Lung (tissue), 11 donors: ENCODE measurements at regions not wholly inside any gene's neighbourhood (a gene's known extent, or its start where the extent isn't known, plus 50 kb on each side); places are given as distances from the start of the nearest gene placed in this dataset.

Experiments
- ATAC-seq: fragments of 200-7000 bp; cut with Tn5 transposase; one replicate; pipeline ENCODE4 v1.9.1; 2020; ENCODE audit warnings: moderate number of reproducible peaks; ENCODE audit not compliant: insufficient read depth, low FRiP score
- DNase-seq, 3 donors: peaks; one replicate each; pipeline ENCODE4 v3.0.0-alpha.2; 2013 to 2017
- H3K27ac ChIP-seq, 2 donors: one replicate each; pipeline ENCODE4 v1.5.1; 2013; ENCODE audit warnings: mild to moderate bottlenecking in 2 of 2, moderate library complexity in 2 of 2, control low read depth in 1 of 2, inconsistent platforms in 1 of 2, low read depth in 1 of 2, low read length in 1 of 2
- H3K27me3 ChIP-seq, 3 donors: one replicate each; pipeline ENCODE4 v1.5.1; 2013; ENCODE audit warnings: low read length in 2 of 3; ENCODE audit not compliant: control insufficient read depth in 3 of 3, insufficient read depth in 3 of 3
- H3K36me3 ChIP-seq, 4 donors: one replicate each; pipeline ENCODE4 v1.5.1; 2013; ENCODE audit warnings: low read length in 4 of 4, mild to moderate bottlenecking in 1 of 4, moderate library complexity in 1 of 4; ENCODE audit not compliant: control insufficient read depth in 4 of 4, insufficient read depth in 4 of 4
- H3K4me1 ChIP-seq, 5 donors: one replicate each; pipeline ENCODE4 v1.5.1; 2013; ENCODE audit warnings: low read length in 5 of 5, mild to moderate bottlenecking in 2 of 5, moderate library complexity in 1 of 5; ENCODE audit not compliant: control insufficient read depth in 5 of 5, insufficient read depth in 5 of 5
- H3K4me3 ChIP-seq: one replicate; pipeline ENCODE4 v1.5.1; 2013; ENCODE audit warnings: mild to moderate bottlenecking, control low read depth, moderate library complexity
- H3K9ac ChIP-seq, 2 donors: one replicate each; pipeline ENCODE4 v1.5.1; 2013; ENCODE audit warnings: low read length in 2 of 2, control low read depth in 1 of 2; ENCODE audit not compliant: insufficient read depth in 1 of 2
- H3K9me3 ChIP-seq, 4 donors: one replicate each; pipeline ENCODE4 v1.5.1; 2013; ENCODE audit warnings: low read length in 3 of 4, mild to moderate bottlenecking in 1 of 4, moderate library complexity in 1 of 4; ENCODE audit not compliant: control insufficient read depth in 4 of 4, insufficient read depth in 3 of 4
- WGBS, 2 donors: extraction: QIAGEN DNeasy Blood & Tissue Kit; methylation state at CpG; one replicate each; pipeline ENCODE4 v1.1.7; 2013; 5-methylcytosine and 5-hydroxymethylcytosine counted together
- TF ChIP-seq, protein P1 (sequence below): IDR thresholded peaks from 2 replicates; pipeline ENCODE4 v1.5.1; 2012; ENCODE audit warnings: mild to moderate bottlenecking; ENCODE audit errors: control extremely low read depth, extremely low read depth
- donor health status: control.
- donor health status: control.
- donor health status: Bipolar disorder and iron deficiency.
- donor health status: healthy.
- donor health status: DM: yes; HTN: yes; CAD: no.

DNA sequence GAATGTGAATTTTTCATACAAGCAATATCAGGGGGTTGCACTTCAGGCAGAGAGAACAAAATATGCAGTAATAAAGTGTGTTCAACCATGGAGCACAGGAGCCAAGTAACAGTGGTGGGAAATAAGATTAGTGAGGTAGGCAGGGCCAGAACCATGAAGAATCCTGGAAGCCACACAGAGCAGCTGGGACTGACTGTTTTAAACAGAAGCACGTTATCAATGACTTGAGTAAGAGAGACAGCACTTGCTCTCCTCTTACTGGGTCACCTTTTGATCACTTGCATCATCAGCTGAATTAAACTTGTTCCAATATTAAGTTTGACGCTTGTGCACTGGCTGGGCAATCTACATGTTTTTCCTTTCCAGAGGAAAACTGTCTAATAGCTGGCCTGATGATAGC, 238.5 kb downstream of the TBX18 start:
- H3K27me3 ChIP-seq = peaks cover 0 to 4% (median 0%) of the 10 kb centered on the region in 3 donors
- TF ChIP-seq, protein P1, sequence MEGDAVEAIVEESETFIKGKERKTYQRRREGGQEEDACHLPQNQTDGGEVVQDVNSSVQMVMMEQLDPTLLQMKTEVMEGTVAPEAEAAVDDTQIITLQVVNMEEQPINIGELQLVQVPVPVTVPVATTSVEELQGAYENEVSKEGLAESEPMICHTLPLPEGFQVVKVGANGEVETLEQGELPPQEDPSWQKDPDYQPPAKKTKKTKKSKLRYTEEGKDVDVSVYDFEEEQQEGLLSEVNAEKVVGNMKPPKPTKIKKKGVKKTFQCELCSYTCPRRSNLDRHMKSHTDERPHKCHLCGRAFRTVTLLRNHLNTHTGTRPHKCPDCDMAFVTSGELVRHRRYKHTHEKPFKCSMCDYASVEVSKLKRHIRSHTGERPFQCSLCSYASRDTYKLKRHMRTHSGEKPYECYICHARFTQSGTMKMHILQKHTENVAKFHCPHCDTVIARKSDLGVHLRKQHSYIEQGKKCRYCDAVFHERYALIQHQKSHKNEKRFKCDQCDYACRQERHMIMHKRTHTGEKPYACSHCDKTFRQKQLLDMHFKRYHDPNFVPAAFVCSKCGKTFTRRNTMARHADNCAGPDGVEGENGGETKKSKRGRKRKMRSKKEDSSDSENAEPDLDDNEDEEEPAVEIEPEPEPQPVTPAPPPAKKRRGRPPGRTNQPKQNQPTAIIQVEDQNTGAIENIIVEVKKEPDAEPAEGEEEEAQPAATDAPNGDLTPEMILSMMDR = no peak
- ATAC-seq (no peak), DNase-seq (no peak)
- H3K9me3 ChIP-seq = peaks cover 0 to 2% (median under 1%) of the 10 kb centered on the region in 4 donors
- H3K4me1 ChIP-seq = peaks cover 0 to 3% (median 0%) of the 10 kb centered on the region in 5 donors
- H3K4me3 ChIP-seq = no peak overlapping the region
- no peak overlapping the region for H3K27ac ChIP-seq
- no peak overlapping the region for H3K9ac ChIP-seq
- H3K36me3 ChIP-seq = no peaks in the 10 kb centered on the region
- WGBS, 2 donors = 54 to 63% methylated on average over 2 of the region's 2 CpGs

DNA sequence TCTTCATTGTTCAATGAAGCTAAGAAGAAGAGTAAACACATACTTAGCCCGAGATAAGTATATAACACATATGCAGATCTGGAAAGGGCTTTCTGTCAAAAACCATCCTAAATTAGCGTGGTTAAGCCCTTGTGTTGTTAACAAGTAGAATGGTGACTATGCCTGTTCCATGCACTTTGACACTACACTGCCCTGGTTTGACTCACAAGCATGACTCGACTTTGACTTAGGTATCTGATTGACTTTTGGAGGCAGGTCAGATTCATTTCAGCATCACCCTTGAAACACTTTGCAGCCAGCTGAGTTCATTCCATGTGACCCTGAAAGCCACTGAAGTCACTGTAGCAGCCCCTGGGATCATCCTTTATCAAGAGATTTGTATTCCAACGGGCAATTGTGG, 239.8 kb downstream of the TBX18 start:
- TF ChIP-seq, protein P1 = no peak
- H3K9me3 ChIP-seq = peaks cover 0 to 1% (median 0%) of the 10 kb centered on the region in 4 donors
- peaks cover 0 to 4% (median 0%) of the 10 kb centered on the region in 3 donors for H3K27me3 ChIP-seq
- no peak overlapping the region for H3K9ac ChIP-seq
- H3K4me1 ChIP-seq = peaks cover 0 to 3% (median 0%) of the 10 kb centered on the region in 5 donors
- 64 to 77% methylated on average over 4 of the region's 4 CpGs for WGBS, 2 donors
- no peak overlapping the region for H3K4me3 ChIP-seq
- DNase-seq (no peak), ATAC-seq (no peak)
- no peaks in the 10 kb centered on the region for H3K36me3 ChIP-seq
- no peak overlapping the region for H3K27ac ChIP-seq

DNA sequence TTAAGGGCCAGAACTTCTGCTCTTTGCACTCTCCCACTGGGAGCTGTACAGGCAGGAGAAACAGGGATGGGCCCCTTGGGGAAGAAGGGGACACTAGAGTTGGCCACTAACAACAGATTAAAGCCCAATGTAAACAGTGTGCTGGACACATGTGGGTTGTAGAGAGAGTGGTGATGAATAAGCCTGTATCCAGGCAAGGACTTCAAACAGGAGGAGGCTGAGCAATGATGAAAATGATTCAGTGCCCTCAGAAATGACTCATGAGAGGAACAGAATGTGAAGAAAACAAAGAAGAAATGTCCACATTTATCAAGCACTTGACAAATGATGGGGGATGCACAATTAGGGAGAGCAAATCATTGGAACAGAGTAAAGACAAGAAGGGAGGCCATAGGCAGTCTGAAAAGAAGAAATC, 242.3 kb downstream of the TBX18 start:
- Histone ChIP-seq H3K36me3 (no peaks in the 10 kb centered on the region), H3K9me3 (no peaks in the 10 kb centered on the region), H3K4me3 (no peak overlapping the region), H3K27me3 (no peaks in the 10 kb centered on the region), H3K27ac (no peak overlapping the region), H3K4me1 (peaks cover 0 to 8% (median 0%) of the 10 kb centered on the region in 5 donors), H3K9ac (no peak overlapping the region)
- DNase-seq (no peak), ATAC-seq (peak; percentile 48)
- TF ChIP-seq, protein P1 = no peak

DNA sequence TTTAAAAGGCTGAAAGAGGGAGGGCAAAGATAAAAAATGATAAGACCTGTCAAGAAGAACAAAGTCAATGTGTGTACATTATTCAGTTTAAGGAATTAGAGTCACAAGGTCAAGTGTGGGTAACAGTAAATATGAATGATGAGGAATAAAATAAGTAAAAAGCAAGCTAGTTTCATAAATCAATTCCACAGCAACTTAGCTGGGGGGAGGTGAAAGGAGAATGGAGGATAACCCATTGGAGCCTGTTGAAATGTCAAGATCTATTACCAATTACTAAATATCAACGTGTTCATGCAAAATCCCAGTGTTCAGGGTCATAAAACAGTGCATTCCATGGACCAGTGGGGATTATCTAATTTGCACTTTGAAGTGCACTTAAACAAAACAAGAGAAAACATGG, 242.9 kb downstream of the TBX18 start:
- Histone ChIP-seq H3K4me3 (no peak overlapping the region), H3K27me3 (no peaks in the 10 kb centered on the region), H3K4me1 (peaks cover 0 to 8% (median 0%) of the 10 kb centered on the region in 5 donors), H3K9me3 (no peaks in the 10 kb centered on the region), H3K9ac (no peak overlapping the region), H3K27ac (no peak overlapping the region), H3K36me3 (no peaks in the 10 kb centered on the region)
- TF ChIP-seq, protein P1 = no peak
- DNase-seq (no peak), ATAC-seq (no peak)
- 18 to 39% methylated on average over 1 of the region's 1 CpG for WGBS, 2 donors
